ENCODE measurements at regions not wholly inside any gene's neighbourhood (a gene's known extent, or its start where the extent isn't known, plus 50 kb on each side); places are given as distances from the start of the nearest gene placed in this dataset.

DNA sequence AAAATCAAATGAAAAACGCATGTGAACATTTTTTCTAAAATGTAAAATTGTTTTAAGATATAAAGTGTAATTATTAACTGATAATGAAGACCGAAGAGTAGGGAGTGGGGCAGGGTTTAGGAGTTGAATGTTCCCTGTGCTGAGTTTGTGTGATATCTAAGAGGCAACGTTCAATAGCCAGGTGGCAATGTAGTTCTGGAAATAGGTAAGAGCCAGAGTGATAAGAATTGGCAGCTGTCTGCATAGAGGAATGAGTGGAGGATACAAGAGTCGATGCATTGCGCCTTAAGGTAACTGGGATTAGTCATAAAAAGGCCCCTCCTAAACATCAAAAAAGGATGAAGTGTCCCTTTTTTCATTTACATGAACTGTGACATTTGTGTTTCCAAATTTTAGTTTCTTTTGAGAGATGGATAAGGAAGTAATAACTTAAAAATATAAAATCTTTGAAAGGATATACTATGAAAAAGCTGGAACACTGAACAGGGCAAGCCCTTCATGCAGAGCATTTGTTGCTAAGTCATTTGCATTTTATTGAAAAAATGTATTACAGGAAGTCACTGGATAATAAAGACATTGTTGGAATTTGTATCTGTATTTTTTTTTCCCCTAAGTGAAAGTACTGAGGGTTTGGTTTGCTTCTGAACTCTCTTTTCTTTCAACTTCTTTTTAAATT lies 659.3 kb downstream of the ACTL7B start:
- Mint-ChIP-seq H3K4me1 (no peaks in the 10 kb centered on the region), H3K27ac (no peak overlapping the region), H3K27me3 (no peaks in the 10 kb centered on the region), H3K36me3 (no peaks in the 10 kb centered on the region), H3K9me3 (ENCODE audit: low read depth) (peaks cover 10% of the 10 kb centered on the region), H3K4me3 (no peak overlapping the region)
- DNase-seq, result no peak
- no peak for ATAC-seq
- CTCF ChIA-PET, result no interaction called here

DNA sequence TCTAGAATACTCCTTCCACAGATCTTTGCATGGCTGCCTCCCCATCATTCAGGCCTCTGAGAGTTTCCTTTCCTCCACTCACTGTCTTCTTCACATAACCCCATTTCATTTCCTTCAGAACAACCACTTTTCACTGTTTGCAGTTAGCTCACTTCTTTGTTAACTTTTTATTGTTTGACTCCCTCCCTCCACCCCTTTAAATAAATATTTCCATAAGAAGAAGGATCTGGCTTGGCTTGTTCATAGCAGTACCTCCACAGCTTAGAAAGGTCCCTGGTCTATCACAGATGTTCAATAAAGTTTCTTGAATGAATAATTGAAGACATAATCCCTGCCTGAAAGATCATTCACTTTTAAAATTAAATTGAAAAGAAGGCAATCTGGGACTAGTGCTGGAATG lies 661.6 kb downstream of the ACTL7B start:
- no peak for ATAC-seq
- H3K27ac Mint-ChIP-seq, result no peak overlapping the region
- no peaks in the 10 kb centered on the region for H3K27me3 Mint-ChIP-seq
- H3K36me3 Mint-ChIP-seq, result no peaks in the 10 kb centered on the region
- no peak for DNase-seq
- CTCF ChIA-PET, result no interaction called here
- H3K4me3 Mint-ChIP-seq, result no peak overlapping the region
- no peaks in the 10 kb centered on the region for H3K4me1 Mint-ChIP-seq
- H3K9me3 Mint-ChIP-seq (ENCODE audit: low read depth), result peaks cover 4% of the 10 kb centered on the region

DNA sequence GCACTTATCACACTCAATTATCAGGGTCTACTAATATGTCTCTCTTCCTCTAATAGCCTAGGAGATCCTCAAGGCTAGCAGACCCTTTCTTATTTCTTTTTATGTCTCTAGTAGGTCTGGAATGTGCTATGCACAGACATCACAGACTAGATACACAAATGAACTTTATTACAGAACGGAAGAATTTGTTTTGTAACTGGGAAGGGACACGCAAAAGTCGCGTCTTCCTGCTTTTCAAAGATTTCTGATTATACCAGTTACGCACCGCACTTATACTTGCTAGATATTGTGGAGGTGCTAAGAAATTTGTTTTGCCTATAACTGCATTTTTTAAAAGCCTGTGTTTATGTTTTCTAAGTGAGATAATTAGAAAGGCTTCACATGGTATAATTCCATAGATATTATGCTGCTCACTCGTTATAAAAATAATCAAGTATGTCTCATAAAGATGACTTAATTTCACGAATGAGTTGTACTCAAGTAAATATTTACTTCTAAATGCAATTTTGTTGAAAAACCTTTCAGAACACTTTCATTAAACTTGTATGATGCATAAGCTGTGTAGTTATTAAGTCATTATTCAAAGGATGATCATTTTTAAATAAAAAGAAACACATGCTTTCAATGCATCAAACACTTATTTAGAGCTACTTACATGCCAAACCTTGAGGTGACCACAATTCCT lies 662.6 kb downstream of the ACTL7B start:
- H3K9me3 Mint-ChIP-seq (ENCODE audit: low read depth), result peaks cover 4% of the 10 kb centered on the region
- ATAC-seq (no peak), DNase-seq (no peak)
- no peak overlapping the region for H3K27ac Mint-ChIP-seq
- no peaks in the 10 kb centered on the region for H3K27me3 Mint-ChIP-seq
- no peaks in the 10 kb centered on the region for H3K36me3 Mint-ChIP-seq
- H3K4me1 Mint-ChIP-seq, result no peaks in the 10 kb centered on the region
- CTCF ChIA-PET, result no interaction called here
- H3K4me3 Mint-ChIP-seq, result no peak overlapping the region

DNA sequence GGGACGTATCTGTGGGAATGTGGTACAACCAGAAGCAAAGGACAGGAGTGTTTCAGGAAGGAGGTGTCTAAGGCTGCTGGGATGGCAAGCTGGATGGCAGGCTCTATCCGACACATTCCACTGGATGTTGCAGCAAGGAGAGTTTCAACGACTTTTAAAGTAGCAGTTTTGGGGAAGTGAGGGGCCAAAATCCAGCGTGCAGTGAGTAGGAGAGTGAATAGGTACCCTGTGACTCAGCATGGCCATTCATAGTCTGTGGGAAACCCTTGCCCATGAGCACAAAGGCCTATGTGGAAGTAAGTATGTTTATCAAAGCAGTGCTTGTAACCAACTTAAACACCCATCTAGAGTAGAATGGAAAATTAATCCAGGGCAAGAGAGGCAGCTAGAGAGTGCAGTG lies 664.7 kb downstream of the ACTL7B start:
- Mint-ChIP-seq H3K36me3 (no peaks in the 10 kb centered on the region), H3K27ac (no peak overlapping the region), H3K4me1 (no peaks in the 10 kb centered on the region), H3K4me3 (no peak overlapping the region), H3K9me3 (ENCODE audit: low read depth) (no peaks in the 10 kb centered on the region), H3K27me3 (no peaks in the 10 kb centered on the region)
- CTCF ChIA-PET, result no interaction called here
- no peak for ATAC-seq
- no peak for DNase-seq

DNA sequence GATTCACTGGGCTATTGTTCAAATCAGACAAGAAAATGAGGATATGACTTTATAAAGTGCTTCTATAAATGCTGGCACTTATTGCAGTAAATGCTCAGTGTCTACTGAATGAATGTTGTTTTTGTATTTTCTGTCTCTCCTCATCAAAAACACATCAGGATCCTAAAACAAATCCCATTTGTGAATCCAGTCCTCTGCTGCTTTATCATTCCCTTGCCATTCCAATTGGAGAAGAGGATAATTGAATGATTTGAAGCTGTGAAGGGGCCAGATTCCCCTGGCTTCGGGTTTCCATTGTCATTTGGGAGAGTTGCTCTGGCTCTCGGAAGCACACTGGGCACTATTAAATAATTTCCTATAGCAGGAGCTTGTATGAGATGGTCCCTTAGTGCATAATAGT lies 666.8 kb downstream of the ACTL7B start:
- no peaks in the 10 kb centered on the region for H3K36me3 Mint-ChIP-seq
- CTCF ChIA-PET, result no interaction called here
- H3K9me3 Mint-ChIP-seq (ENCODE audit: low read depth), result no peaks in the 10 kb centered on the region
- ATAC-seq (no peak), DNase-seq (no peak)
- H3K4me1 Mint-ChIP-seq, result no peaks in the 10 kb centered on the region
- H3K27ac Mint-ChIP-seq, result no peak overlapping the region
- H3K27me3 Mint-ChIP-seq, result no peaks in the 10 kb centered on the region
- H3K4me3 Mint-ChIP-seq, result no peak overlapping the region

DNA sequence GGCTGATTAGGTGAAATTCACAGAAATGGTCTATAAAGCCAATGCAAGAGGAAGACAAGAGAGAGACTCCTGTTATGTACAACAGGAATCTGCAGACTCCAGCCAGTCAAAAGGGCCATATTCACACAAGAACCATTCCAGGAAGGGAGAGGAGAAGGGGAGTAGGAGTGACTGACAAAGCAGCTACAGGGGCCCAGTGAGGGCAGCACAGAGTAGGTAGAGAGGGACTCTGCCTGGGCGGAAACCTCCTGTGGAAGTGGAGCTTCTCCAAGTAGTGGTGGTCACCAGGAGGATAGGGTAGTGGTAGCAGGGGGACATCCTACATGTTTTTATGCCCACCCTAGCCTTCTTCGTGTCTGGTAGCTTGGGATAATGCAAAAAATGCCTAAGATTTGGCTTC lies 667.3 kb downstream of the ACTL7B start:
- Mint-ChIP-seq H3K9me3 (ENCODE audit: low read depth) (no peaks in the 10 kb centered on the region), H3K4me3 (no peak overlapping the region), H3K36me3 (no peaks in the 10 kb centered on the region), H3K27ac (no peak overlapping the region), H3K4me1 (no peaks in the 10 kb centered on the region), H3K27me3 (no peaks in the 10 kb centered on the region)
- CTCF ChIA-PET, result no interaction called here
- no peak for ATAC-seq
- DNase-seq, result no peak

DNA sequence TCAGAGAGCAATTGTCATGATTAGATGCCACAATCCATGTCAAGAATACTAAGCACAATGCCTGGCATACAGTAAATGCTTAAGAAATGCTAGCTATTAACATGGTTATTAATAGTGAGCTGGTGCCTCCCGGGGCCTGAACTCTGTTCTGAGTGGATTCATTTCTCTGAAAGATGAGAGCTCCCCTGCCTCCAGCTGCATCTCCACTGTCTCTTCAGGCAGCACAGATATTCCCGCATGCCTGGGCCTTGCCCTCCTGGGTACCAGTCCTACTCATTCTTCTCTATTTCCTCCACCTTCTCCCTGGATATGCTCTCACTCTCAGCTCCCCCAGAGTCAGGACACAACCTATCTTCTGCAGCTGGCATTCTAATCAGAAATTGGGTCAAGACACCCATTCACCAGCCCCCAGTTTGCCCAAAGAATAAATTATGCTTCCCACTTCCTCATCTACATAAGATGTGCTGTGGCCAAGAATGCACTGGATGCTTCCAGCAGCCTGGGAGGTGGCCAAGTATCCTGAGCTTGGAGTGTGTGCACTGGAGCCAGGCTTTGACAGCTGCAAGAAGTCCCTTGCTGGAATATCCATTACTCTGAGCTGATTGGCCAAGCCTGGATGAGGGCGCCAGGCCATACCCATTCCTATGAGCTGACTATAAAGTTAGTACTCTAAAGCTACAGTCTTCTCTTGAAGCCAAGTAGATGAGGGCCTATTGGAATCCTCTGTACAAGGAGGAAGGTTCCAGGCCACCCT lies 669.0 kb downstream of the ACTL7B start:
- Mint-ChIP-seq H3K4me3 (no peak overlapping the region), H3K27ac (no peak overlapping the region), H3K9me3 (ENCODE audit: low read depth) (no peaks in the 10 kb centered on the region), H3K36me3 (no peaks in the 10 kb centered on the region), H3K4me1 (no peaks in the 10 kb centered on the region), H3K27me3 (no peaks in the 10 kb centered on the region)
- ATAC-seq (no peak), DNase-seq (no peak)
- CTCF ChIA-PET, result no interaction called here

DNA sequence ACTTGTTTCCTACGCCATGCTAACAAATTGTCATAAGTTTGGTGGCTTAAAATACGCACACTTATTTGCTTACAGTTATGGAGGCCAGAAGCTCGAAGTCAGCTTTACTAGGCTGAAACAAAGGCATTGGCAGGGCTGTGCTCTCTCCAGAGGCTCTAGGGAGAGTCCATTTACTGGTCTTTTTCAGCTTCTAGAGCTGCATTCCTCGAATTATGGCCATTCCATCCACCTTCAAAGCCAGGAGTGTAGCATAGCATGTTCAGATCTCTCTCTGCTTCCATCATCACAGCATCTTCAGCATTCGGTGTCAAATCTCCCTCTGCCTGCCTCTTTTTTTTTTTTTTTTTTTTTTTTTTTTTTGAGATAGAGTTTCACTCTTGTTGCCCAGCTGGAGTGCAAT lies 670.2 kb downstream of the ACTL7B start:
- no peaks in the 10 kb centered on the region for H3K27me3 Mint-ChIP-seq
- no peak overlapping the region for H3K4me3 Mint-ChIP-seq
- H3K9me3 Mint-ChIP-seq (ENCODE audit: low read depth), result no peaks in the 10 kb centered on the region
- no peak for DNase-seq
- CTCF ChIA-PET, result interaction anchor here (0.7 kb wide), 1 partner anchor 301 kb away, joined by 3 read pairs; no protein-coding TSS in a partner anchor
- no peak overlapping the region for H3K27ac Mint-ChIP-seq
- no peak for ATAC-seq
- no peaks in the 10 kb centered on the region for H3K36me3 Mint-ChIP-seq
- H3K4me1 Mint-ChIP-seq, result no peaks in the 10 kb centered on the region

DNA sequence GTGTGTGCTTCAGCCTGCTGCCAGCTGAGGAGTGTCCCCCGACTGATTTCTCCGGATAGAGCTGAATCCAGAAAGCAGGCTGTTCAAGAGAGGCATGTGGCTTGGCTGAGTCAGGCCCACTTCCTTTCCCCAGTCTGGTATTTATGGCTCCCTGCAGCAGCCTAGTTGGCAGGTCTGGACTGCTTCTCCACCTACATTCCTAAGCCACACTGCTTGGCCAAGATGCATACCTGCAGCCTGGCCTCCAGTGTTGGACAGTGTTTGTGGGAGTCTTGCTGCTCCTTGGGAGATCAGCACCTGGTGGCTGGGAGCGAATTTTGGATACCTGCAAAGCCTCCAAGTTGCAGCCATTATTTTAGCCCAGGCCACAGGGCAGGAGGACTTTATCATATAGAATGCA lies 670.8 kb downstream of the ACTL7B start:
- H3K36me3 Mint-ChIP-seq, result no peaks in the 10 kb centered on the region
- no peak overlapping the region for H3K27ac Mint-ChIP-seq
- DNase-seq, result no peak
- no peaks in the 10 kb centered on the region for H3K4me1 Mint-ChIP-seq
- CTCF ChIA-PET, result no interaction called here
- no peak overlapping the region for H3K4me3 Mint-ChIP-seq
- ATAC-seq, result no peak
- H3K9me3 Mint-ChIP-seq (ENCODE audit: low read depth), result no peaks in the 10 kb centered on the region
- no peaks in the 10 kb centered on the region for H3K27me3 Mint-ChIP-seq

DNA sequence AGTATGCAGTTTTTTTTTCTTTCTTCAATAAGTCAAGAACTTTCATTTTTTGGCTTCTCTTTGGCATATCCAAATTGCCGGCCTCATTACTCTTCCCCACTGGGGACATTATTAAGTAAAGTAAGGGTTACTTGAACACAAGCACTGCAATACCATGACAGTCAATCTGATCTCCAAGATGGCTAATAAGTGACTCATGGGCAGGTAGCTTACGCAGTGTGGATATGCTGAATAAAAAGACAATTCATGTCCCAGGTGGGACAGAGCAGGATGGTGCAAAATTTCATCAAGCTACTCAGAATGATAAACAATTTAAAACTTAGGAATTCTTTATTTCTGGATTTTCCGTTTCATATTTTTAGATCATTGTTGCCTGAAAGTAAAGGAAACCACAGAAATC lies 671.8 kb downstream of the ACTL7B start:
- CTCF ChIA-PET, result no interaction called here
- H3K4me1 Mint-ChIP-seq, result no peaks in the 10 kb centered on the region
- no peak overlapping the region for H3K27ac Mint-ChIP-seq

DNA sequence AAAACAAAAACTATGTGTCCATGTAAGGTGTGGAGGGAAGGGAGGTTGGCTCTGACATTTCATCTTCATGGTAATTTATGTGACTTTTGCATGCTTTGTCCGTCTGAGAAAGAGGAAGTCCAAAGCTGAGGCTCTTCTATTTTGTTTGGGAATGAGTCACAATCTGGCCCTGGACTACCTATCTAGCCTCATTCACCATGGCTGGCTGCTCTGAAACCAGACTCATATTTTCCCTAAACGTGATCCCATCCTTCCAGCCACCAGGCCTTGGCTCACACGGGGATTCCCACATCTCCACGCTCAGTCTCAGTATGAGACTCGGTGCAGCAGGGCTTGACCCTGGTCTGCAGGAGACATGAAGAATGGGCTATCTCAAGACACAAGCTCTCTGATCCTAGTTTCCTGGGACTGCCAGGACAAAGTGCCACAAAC lies 672.8 kb downstream of the ACTL7B start:
- H3K27ac Mint-ChIP-seq, result no peak overlapping the region
- H3K4me1 Mint-ChIP-seq, result no peaks in the 10 kb centered on the region
- CTCF ChIA-PET, result no interaction called here
- no peaks in the 10 kb centered on the region for H3K27me3 Mint-ChIP-seq
- H3K9me3 Mint-ChIP-seq (ENCODE audit: low read depth), result no peaks in the 10 kb centered on the region
- H3K36me3 Mint-ChIP-seq, result no peaks in the 10 kb centered on the region
- DNase-seq (no peak), ATAC-seq (no peak)
- no peak overlapping the region for H3K4me3 Mint-ChIP-seq

More for the DNA sequence above, 671.8 kb downstream of the ACTL7B start:
- DNase-seq, result no peak
- no peaks in the 10 kb centered on the region for H3K36me3 Mint-ChIP-seq
- no peak for ATAC-seq
- H3K27me3 Mint-ChIP-seq, result no peaks in the 10 kb centered on the region
- H3K4me3 Mint-ChIP-seq, result no peak overlapping the region
- H3K9me3 Mint-ChIP-seq (ENCODE audit: low read depth), result no peaks in the 10 kb centered on the region

DNA sequence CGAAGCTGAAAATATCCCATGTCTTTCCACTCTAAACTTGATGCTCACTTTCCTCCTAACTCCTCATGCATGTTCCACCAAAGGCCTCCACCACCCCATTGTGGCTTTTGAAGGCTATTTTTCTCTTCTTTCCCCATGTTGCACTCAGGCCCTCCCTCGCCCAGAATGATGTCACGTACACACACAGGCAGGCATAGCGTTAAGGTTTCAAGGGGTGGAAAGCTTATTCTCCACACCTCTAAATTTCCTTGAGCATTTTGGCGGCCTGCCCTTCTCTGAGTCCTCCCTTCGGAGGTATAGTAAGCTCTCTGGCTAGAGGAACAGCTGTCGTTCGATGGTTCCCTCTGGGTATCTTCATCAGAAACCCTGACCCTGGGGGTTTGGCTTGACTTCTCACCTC lies 673.5 kb downstream of the ACTL7B start:
- Mint-ChIP-seq H3K9me3 (ENCODE audit: low read depth) (no peaks in the 10 kb centered on the region), H3K36me3 (no peaks in the 10 kb centered on the region), H3K27me3 (no peaks in the 10 kb centered on the region), H3K4me3 (no peak overlapping the region), H3K4me1 (no peaks in the 10 kb centered on the region), H3K27ac (no peak overlapping the region)
- DNase-seq (no peak), ATAC-seq (no peak)
- CTCF ChIA-PET, result no interaction called here

DNA sequence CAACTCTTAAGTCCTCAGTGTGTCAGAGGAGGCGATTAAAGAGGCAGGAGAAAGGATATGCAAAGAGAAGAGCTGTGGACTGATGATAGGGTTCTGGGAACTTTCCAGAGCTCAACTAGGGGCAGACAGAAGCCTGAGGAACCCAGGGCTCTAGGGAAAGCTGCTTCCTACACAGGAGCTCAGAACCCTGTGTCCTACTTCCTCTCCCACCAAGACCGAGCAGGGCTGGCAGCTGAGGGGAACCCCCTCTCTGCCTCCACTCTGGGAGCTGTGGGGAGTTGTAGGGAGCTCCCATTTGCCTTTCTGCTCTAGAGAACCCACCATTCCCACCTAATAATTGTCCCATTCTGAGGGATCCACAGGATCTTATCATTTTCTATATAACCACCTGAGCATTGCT lies 674.3 kb downstream of the ACTL7B start:
- Mint-ChIP-seq H3K4me1 (no peaks in the 10 kb centered on the region), H3K27me3 (no peaks in the 10 kb centered on the region), H3K9me3 (ENCODE audit: low read depth) (peaks cover 2% of the 10 kb centered on the region), H3K36me3 (no peaks in the 10 kb centered on the region), H3K4me3 (no peak overlapping the region), H3K27ac (no peak overlapping the region)
- no peak for ATAC-seq
- no peak for DNase-seq
- CTCF ChIA-PET, result no interaction called here

DNA sequence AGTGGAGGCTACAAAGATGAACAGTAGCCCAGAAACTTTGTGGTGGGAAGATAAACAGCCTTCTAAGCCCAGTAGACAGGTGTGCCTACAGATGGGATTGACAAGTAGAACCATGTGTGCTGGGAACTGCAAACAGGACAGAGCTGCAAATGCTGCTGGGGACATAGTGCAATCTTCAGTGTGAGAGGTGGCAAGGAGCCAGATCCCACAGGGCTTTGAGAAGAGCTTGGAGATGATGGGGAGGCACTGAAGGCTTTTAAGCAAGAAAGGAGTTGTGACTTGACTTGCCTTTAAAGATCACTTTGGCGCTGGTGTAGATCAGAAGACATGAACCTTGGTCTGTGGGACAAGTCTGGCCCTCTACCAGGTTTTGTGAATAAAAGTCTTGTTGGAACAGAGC lies 675.2 kb downstream of the ACTL7B start:
- DNase-seq (no peak), ATAC-seq (no peak)
- no peaks in the 10 kb centered on the region for H3K4me1 Mint-ChIP-seq
- peaks cover 6% of the 10 kb centered on the region for H3K9me3 Mint-ChIP-seq (ENCODE audit: low read depth)
- no peaks in the 10 kb centered on the region for H3K36me3 Mint-ChIP-seq
- no peak overlapping the region for H3K27ac Mint-ChIP-seq
- no peaks in the 10 kb centered on the region for H3K27me3 Mint-ChIP-seq
- no peak overlapping the region for H3K4me3 Mint-ChIP-seq
- CTCF ChIA-PET, result no interaction called here
